Fibroblast of lung (primary cell): ENCODE measurements at regions not wholly inside any gene's neighbourhood (a gene's known extent, or its start where the extent isn't known, plus 50 kb on each side); places are given as distances from the start of the nearest gene placed in this dataset.
A peak's percentile ranks its signal among the peaks of the same experiment; 100 is the strongest.

ENCODE experiments used
- DNase-seq, 2 donors: peaks; one replicate each; pipeline versions ENCODE4 v3.0.0 to v3.0.0-alpha.2; 2010; ENCODE audit warnings: low read depth in 2 of 2
- H2AFZ ChIP-seq: 2 replicates; pipeline ENCODE4 v1.5.1; 2012; ENCODE audit warnings: low read length, control low read depth, inconsistent platforms
- H3K27ac ChIP-seq: 2 replicates; pipeline ENCODE4 v1.5.1; 2011; ENCODE audit warnings: low read length, control low read depth; ENCODE audit not compliant: insufficient read depth
- H3K27me3 ChIP-seq: 2 replicates; pipeline ENCODE4 v1.5.1; 2011; ENCODE audit warnings: mild to moderate bottlenecking, low read length; ENCODE audit not compliant: control insufficient read depth, insufficient read depth
- H3K36me3 ChIP-seq: 2 replicates; pipeline ENCODE4 v1.5.1; 2011; ENCODE audit warnings: low read length; ENCODE audit not compliant: control insufficient read depth, insufficient read depth
- H3K4me1 ChIP-seq: 2 replicates; pipeline ENCODE4 v1.5.1; 2011; ENCODE audit warnings: low read length; ENCODE audit not compliant: control insufficient read depth, insufficient read depth; ENCODE audit errors: extremely low read depth
- H3K4me2 ChIP-seq: 2 replicates; pipeline ENCODE4 v1.5.1; 2011; ENCODE audit warnings: low read length, control low read depth; ENCODE audit not compliant: insufficient read depth; ENCODE audit errors: extremely low read depth
- H3K4me3 ChIP-seq, 4 experiments: fragments of 200-600 bp in 1 of 4; sonication (generic) in 1 of 4; replicated peaks in 1 of 4; 2 replicates each; pipeline ENCODE4 v1.5.1; 2011 to 2016; ENCODE audit warnings: low read length in 4 of 4, low read depth in 3 of 4, mild to moderate bottlenecking in 3 of 4, control low read depth in 2 of 4, inconsistent platforms in 1 of 4, mixed read lengths in 1 of 4; ENCODE audit not compliant: insufficient read depth in 1 of 4; ENCODE audit errors: control extremely low read depth in 1 of 4
- H3K79me2 ChIP-seq: 2 replicates; pipeline ENCODE4 v1.5.1; 2012; ENCODE audit warnings: mild to moderate bottlenecking, low read length, inconsistent platforms; ENCODE audit not compliant: control insufficient read depth, insufficient read depth
- H3K9ac ChIP-seq: 2 replicates; pipeline ENCODE4 v1.5.1; 2011; ENCODE audit warnings: mild to moderate bottlenecking, low read length, control low read depth; ENCODE audit not compliant: insufficient read depth
- H3K9me3 ChIP-seq: 2 replicates; pipeline ENCODE4 v1.5.1; 2012; ENCODE audit warnings: low read depth, low read length; ENCODE audit not compliant: control insufficient read depth, insufficient read depth
- H4K20me1 ChIP-seq: 2 replicates; pipeline ENCODE4 v1.5.1; 2011; ENCODE audit warnings: low read length; ENCODE audit not compliant: control insufficient read depth, insufficient read depth; ENCODE audit errors: extremely low read depth
- EZH2 ChIP-seq: IDR thresholded peaks from 2 replicates; pipeline ENCODE4 v1.5.1; 2012; ENCODE audit warnings: low read length, control low read depth, mild to moderate bottlenecking; ENCODE audit errors: missing control alignments
- TF ChIP-seq, protein P1 (sequence below), 2 donors: IDR thresholded peaks in 1 of 2; conservative IDR thresholded peaks in 1 of 2; 1 replicate in 1 of 2; 2 replicates in 1 of 2; pipeline ENCODE4 v1.5.1; 2011 to 2012; ENCODE audit warnings: low read length in 2 of 2, control low read depth in 1 of 2, inconsistent platforms in 1 of 2, low read depth in 1 of 2, mild to moderate bottlenecking in 1 of 2

DNA sequence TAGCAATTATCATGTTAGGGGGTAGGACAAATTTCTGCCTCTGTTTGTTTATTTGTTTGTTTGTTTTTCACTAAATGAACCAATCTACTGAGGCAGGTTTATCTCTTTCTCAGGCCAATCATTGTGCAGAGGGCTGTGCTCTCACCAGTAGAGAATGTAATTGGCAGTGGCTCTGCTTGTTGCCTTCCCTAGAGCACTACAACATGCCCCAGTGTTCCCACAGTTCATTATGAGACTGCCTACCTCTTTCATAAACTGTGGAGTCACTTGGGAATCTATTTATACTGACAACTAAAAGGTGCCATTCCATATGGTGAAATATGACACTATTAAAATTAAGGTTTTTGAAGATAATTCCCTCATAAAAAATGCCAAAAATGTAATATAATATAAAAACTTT, 196.3 kb upstream of the ALCAM start:
- Histone ChIP-seq H3K9me3 (no peaks in the 10 kb centered on the region), H3K27me3 (no peaks in the 10 kb centered on the region), H3K4me2 (no peak overlapping the region), H2AFZ (no peak overlapping the region), H3K36me3 (no peaks in the 10 kb centered on the region), H3K27ac (no peak overlapping the region), H3K4me1 (no peaks in the 10 kb centered on the region), H3K79me2 (no peaks in the 10 kb centered on the region), H3K4me3 (no peak overlapping the region), H4K20me1 (no peaks in the 10 kb centered on the region), H3K9ac (no peak overlapping the region)
- DNase-seq: no peak
- TF ChIP-seq, protein P1, sequence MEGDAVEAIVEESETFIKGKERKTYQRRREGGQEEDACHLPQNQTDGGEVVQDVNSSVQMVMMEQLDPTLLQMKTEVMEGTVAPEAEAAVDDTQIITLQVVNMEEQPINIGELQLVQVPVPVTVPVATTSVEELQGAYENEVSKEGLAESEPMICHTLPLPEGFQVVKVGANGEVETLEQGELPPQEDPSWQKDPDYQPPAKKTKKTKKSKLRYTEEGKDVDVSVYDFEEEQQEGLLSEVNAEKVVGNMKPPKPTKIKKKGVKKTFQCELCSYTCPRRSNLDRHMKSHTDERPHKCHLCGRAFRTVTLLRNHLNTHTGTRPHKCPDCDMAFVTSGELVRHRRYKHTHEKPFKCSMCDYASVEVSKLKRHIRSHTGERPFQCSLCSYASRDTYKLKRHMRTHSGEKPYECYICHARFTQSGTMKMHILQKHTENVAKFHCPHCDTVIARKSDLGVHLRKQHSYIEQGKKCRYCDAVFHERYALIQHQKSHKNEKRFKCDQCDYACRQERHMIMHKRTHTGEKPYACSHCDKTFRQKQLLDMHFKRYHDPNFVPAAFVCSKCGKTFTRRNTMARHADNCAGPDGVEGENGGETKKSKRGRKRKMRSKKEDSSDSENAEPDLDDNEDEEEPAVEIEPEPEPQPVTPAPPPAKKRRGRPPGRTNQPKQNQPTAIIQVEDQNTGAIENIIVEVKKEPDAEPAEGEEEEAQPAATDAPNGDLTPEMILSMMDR (conservative IDR thresholded peaks at IDR 0.05 in 1 of 2, IDR thresholded peaks at IDR 0.05 in 1 of 2; ENCODE audit: low read depth in 1 of 2, low read length in 2 of 2): no peak
- TF ChIP-seq EZH2: no peak

DNA sequence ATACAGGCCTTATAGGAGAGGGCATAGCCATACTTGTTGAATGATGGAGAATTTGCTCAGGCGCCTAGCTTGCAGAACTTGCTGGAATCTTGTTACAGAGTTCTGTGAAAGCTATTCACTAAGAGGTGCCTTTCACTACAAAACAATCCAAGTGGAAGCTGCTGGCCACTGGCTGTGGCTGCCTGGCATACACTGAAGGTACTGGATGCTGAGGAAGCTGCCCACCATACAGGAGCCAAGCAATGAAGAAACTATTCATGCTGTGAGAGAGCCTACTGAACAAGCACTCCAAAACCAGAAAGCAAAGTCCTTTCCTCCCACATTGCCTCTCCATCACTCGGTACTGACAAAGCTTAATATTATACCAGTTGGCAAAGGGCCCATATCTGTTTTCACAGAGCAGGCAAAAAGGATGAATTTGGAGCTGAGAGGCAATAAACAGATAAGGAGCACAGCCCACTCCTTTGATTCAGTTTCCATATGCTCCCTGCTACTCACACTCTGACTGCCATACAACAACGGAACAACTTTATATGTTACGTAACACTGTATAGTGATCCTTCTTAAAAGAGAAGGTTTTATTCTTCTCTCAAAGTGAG, 192.6 kb upstream of the ALCAM start:
- H2AFZ ChIP-seq: peak overlapping the region; percentile 47
- DNase-seq: peak in 1 of 2 donors; percentile 23
- H3K79me2 ChIP-seq: no peaks in the 10 kb centered on the region

DNA sequence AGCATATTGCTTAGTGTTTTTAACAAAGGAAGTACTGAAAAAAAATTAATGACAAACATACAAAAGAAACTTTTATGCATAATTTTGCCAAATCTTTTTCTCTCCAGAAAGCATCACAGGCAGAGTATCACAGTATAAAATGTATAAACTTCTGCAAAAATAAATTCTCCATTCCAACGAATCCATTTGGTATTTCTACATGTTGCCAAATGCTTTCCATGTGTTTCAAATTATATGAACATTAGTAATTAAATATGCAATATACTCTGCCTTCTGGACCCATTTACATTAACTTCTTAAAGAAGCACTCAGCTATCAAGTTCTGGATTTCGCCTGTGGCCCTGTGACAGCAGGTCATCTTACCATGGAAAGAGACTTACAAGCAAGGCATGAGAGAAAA, 189.1 kb upstream of the ALCAM start:
- H2AFZ ChIP-seq: no peak overlapping the region
- no peak overlapping the region for H3K4me3 ChIP-seq
- no peak overlapping the region for H3K27ac ChIP-seq
- H3K4me1 ChIP-seq: no peaks in the 10 kb centered on the region
- peak in 1 of 2 donors; percentile 48 for DNase-seq
- no peaks in the 10 kb centered on the region for H3K9me3 ChIP-seq
- no peaks in the 10 kb centered on the region for H3K36me3 ChIP-seq
- H4K20me1 ChIP-seq: no peaks in the 10 kb centered on the region
- H3K27me3 ChIP-seq: no peaks in the 10 kb centered on the region
- no peak overlapping the region for H3K9ac ChIP-seq
- TF ChIP-seq, protein P1 (conservative IDR thresholded peaks at IDR 0.05 in 1 of 2, IDR thresholded peaks at IDR 0.05 in 1 of 2; ENCODE audit: low read depth in 1 of 2, low read length in 2 of 2): no peak
- TF ChIP-seq EZH2: no peak
- H3K79me2 ChIP-seq: no peaks in the 10 kb centered on the region
- peak overlapping the region; percentile 8 for H3K4me2 ChIP-seq

More for the DNA sequence above, 192.6 kb upstream of the ALCAM start:
- Histone ChIP-seq H3K4me2 (no peak overlapping the region), H3K4me3 (no peak overlapping the region), H3K36me3 (no peaks in the 10 kb centered on the region), H3K9me3 (no peaks in the 10 kb centered on the region), H3K27ac (no peak overlapping the region), H3K27me3 (no peaks in the 10 kb centered on the region), H3K4me1 (no peaks in the 10 kb centered on the region), H4K20me1 (no peaks in the 10 kb centered on the region), H3K9ac (no peak overlapping the region)
- TF ChIP-seq EZH2: no peak
- TF ChIP-seq, protein P1 (conservative IDR thresholded peaks at IDR 0.05 in 1 of 2, IDR thresholded peaks at IDR 0.05 in 1 of 2; ENCODE audit: low read depth in 1 of 2, low read length in 2 of 2): no peak
